ENCODE measurements at regions not wholly inside any gene's neighbourhood (a gene's known extent, or its start where the extent isn't known, plus 50 kb on each side); places are given as distances from the start of the nearest gene placed in this dataset.
"Not testable (repeated sequence)": the region's sequence is repeated elsewhere in the genome, so short reads cannot be mapped to it uniquely, and the experiment has no call there.

DNA sequence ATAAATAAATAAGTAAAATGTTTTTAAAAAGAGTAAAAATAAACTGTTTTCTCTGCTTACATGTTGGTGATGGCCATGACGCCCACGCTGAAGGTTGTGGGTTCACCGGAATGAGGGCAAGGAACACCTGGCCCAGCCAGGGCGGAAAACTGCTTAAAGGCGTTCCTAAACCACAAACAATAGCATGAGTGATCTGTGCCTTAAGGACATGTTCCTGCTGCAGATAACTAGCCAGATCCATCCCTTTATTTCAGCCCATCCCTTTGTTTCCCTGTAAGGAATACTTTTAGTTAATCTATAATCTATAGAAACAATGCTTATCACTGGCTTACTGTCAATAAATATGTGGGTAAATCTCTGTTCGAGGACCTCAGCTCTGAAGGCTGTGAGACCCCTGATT lies 63.3 kb upstream of the CEP78 start:
- not testable (repeated sequence) for DNase-seq

- DNase-seq = no peak
Observed at GRCh38 chr9:78171651-78172050, 64.2 kb upstream of the CEP78 start.

- DNase-seq = no peak
Observed at GRCh38 chr9:78169125-78169524, 66.8 kb upstream of the CEP78 start.

DNA sequence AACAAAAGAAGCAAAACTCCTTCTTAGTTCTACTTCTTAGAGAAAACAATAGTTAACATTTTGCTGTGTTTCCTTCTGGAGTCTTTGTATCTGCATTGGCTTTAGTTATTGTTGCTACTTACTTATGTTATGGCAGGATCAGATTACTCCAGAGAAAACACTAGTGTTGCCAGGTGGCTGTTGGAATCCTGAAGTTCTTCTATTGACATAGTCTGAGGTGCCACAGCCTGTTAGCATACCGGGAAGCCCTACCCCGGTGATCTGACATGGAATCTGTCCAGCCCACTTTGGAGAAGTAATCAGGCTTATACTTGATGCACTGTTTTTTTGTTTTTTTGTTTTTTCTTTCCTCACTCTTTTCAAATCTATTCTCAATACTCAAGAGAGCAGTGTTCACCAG lies 68.5 kb upstream of the CEP78 start:
- no peak for DNase-seq

- no peak for DNase-seq
Observed at GRCh38 chr9:78163834-78164233, 72.0 kb upstream of the CEP78 start.

GRCh38 chr9:78158286-78158685 lies 77.6 kb upstream of the CEP78 start:
- no peak for DNase-seq

- no peak for DNase-seq
Observed at GRCh38 chr9:78150983-78151356, 84.9 kb upstream of the CEP78 start.

DNA sequence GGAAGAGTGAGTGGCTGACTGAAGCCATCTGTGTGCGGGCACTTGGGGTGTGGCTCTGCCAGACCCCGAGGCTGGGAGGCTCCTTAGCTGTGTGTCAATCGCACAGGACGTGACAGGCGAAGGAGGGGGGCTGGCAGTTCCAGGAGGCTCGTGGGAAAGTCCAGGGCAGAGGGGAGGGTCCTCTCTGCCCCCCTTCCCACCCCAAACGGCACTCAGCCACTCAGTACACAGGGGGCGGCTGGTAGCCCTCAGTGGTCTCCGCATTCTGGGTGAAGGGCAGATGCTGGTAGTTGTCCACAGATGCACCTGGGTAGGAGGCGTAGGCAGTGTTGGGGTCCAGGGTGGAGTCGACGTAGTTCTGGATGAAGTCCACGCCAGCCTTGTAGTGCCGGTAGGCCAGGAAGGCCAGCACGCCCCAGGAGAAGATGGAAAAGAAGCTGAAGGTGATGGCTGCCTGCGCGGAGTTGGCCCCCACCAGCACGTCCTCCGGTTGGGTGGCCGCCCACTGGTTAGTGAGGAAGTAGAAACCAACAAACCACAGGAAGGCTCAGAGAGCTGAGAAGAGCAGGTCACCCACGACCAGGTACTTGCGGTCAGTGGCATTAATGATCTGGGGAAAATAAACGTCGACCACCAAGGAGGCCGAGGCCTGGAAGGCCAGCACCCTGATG lies 85.4 kb upstream of the CEP78 start:
- DNase-seq = no peak

GRCh38 chr9:78149702-78150291 lies 86.1 kb upstream of the CEP78 start:
- DNase-seq = no peak

- no peak for DNase-seq
Observed at GRCh38 chr9:78146241-78146640, 89.6 kb upstream of the CEP78 start.

DNA sequence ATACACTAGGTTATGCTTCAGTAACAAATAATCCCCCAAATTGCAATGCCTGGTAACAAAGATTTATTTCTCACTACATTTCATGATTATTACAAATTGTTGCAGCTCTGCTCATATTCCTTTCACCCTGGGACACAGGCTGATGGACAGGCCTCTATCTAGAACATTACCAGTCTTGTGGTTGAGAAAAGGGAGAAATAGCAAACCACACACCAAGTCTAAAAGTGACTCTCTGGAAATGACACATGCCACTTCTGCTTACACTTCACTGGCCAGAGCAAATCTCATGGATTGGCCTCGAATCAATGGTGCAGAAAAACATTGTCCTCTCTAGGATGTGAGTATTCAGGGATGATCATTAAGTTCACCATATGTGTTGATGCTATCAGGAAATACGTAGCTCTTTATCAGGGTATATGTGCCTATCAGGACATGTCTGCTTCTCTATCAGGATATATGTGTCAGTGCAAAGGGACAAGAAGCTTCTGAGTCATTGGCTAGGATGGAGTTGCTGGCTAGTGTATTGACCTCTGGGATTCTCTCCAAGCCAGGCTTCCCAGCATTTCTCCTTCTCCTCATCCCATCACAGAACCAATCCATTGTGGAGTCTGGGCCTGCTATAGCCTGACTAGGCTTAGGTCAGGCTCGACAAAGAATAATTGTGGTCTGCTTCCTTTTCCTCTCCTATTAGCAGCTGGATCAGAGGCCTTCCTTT lies 91.1 kb upstream of the CEP78 start:
- no peak for DNase-seq

DNA sequence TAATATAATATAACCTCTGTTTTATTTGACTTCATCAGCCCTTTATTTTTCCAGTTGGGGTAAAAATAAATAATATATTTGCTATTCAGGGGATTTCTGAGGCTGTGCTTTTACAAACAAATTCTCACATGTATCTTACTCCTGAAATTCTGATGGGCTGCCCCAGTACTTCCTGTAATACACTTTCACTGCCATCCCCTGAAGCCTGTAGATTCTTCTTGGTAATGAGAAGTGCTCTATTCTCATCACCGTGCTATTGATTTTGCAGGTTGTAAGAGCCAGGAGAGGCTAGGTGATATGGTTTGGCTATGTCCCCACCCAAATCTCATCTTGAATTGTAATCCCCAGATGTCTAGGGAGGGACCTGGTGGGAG lies 91.9 kb upstream of the CEP78 start:
- no peak for DNase-seq

GRCh38 chr9:78143281-78144007 lies 92.4 kb upstream of the CEP78 start:
- DNase-seq = no peak

- DNase-seq = not testable (repeated sequence)
Observed at GRCh38 chr9:78142264-78142663, 93.6 kb upstream of the CEP78 start.

GRCh38 chr9:78133751-78134150 lies 102.1 kb upstream of the CEP78 start:
- DNase-seq = no peak

DNA sequence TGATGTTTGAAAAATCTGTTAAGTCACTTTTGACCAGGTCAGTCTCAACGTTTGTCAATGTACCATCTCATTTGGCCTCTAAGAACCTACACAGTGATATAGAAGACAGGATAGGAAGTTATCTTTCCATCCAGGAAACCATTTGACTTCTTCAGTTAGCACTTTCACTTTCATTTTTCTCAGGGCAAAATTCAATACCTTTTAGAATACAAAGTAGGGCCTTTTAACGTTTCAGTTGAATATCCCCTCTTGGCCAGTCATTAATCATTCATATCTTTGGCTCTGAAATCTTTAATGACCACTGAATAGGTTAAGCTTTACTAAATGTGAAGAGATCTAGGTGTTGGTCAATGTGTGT lies 101.1 kb upstream of the GNAQ start:
- no peak for DNase-seq

DNA sequence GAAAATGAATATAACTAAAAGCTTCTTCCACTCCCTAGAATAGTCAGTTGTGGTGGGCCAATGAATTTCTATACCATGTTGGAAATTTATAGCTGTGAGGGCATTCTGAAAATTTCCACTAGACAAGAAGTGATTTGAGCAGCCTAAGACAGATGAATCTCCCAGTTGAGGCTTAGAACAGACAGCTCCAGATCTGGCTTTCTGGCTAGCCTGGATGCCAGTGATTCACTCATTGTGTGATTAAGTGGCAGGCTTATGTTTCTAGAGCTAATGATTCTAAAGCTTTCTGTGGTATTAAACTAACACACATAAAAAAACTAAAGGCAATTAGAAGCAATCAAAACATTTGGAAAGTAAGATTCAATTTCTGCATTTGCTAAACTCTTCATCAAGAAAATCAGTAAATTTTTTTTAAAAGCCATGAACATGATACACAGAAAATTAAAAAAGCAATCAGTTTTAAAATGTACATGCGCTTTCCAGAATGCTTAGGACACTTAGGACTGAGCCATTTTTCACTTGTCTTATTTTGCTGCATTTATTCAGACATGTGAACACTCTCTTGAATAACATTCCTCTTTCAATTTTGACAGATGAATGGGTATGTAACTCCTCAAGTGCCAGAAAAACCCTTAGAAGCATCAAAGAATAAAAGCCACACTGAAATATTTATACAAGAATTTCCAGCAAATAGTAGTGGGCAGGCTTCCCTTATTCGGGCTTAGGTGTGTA lies 100.5 kb upstream of the GNAQ start:
- no peak for DNase-seq

GRCh38 chr9:78130853-78131252 lies 99.2 kb upstream of the GNAQ start:
- DNase-seq = no peak

GRCh38 chr9:78130004-78130403 lies 98.4 kb upstream of the GNAQ start:
- DNase-seq = no peak

GRCh38 chr9:78127279-78128225 lies 95.9 kb upstream of the GNAQ start:
- no peak for DNase-seq

GRCh38 chr9:78123808-78124207 lies 92.2 kb upstream of the GNAQ start:
- DNase-seq = no peak

GRCh38 chr9:78122631-78123030 lies 91.0 kb upstream of the GNAQ start:
- no peak for DNase-seq
